ENCODE measurements at regions not wholly inside any gene's neighbourhood (a gene's known extent, or its start where the extent isn't known, plus 50 kb on each side); places are given as distances from the start of the nearest gene placed in this dataset.

- no peak for DNase-seq
- Mint-ChIP-seq H3K36me3 (ENCODE audit: low read depth) (peaks cover 69% of the 10 kb centered on the region), H3K27me3 (no peaks in the 10 kb centered on the region), H3K4me3 (no peak overlapping the region), H3K9me3 (peaks cover 33% of the 10 kb centered on the region), H3K27ac (no peak overlapping the region), H3K4me1 (ENCODE audit: low read depth) (peaks cover 4% of the 10 kb centered on the region)
Measured at GRCh38 chr10:28135258-28135657, 136.4 kb upstream of the ODAD2 start.

GRCh38 chr10:28130267-28130666 is 131.4 kb upstream of the ODAD2 start:
- no peaks in the 10 kb centered on the region for H3K27me3 Mint-ChIP-seq
- DNase-seq: no peak
- H3K36me3 Mint-ChIP-seq (ENCODE audit: low read depth): peaks cover 62% of the 10 kb centered on the region
- H3K27ac Mint-ChIP-seq: no peak overlapping the region
- peaks cover 3% of the 10 kb centered on the region for H3K4me1 Mint-ChIP-seq (ENCODE audit: low read depth)
- H3K9me3 Mint-ChIP-seq: peaks cover 3% of the 10 kb centered on the region
- no peak overlapping the region for H3K4me3 Mint-ChIP-seq

DNA sequence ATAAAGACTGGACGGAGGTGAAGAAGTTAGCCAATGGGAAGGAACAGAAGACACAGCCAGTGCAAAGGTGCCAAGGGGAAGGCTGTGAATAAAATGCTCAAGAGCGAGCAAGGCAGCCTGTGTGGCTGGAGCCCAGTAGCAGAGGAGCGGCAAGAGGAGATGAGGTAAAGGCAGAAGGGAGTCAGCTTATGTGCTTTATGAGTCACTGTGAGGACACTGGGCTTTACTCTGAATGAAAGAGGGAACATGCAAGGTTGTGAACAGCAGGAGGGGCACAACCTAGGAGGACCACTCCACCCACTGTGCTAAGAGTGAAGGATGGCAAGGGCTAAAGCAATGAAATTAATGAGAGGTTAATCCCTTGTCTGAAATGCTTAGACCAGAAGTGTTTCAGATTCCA is 129.0 kb upstream of the ODAD2 start:
- Mint-ChIP-seq H3K27ac (no peak overlapping the region), H3K9me3 (no peaks in the 10 kb centered on the region), H3K4me1 (ENCODE audit: low read depth) (peaks cover 4% of the 10 kb centered on the region), H3K27me3 (no peaks in the 10 kb centered on the region), H3K36me3 (ENCODE audit: low read depth) (peaks cover 62% of the 10 kb centered on the region), H3K4me3 (no peak overlapping the region)
- DNase-seq: no peak

DNA sequence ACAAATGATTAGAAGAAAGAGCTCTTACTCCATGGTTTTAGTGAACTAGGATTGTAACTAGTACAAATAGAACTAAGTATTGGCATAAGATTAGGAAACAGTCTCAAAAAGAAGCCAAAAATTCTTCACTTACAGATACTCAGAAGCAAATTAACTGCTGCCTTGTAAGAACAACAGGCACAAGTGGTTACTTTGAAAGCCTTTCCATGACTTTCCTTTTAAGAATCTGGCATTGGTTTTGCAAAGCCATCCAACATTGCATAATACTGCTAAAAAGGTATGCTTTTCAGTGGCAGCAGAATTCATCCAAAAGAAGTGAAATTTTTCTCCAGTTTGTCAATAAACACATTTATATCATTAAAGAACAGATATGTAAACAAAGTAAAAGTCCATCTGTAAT is 126.8 kb upstream of the ODAD2 start:
- Mint-ChIP-seq H3K36me3 (ENCODE audit: low read depth) (peaks cover 65% of the 10 kb centered on the region), H3K4me3 (no peak overlapping the region), H3K9me3 (no peaks in the 10 kb centered on the region), H3K27ac (no peak overlapping the region), H3K4me1 (ENCODE audit: low read depth) (peaks cover 4% of the 10 kb centered on the region), H3K27me3 (no peaks in the 10 kb centered on the region)
- no peak for DNase-seq

GRCh38 chr10:28120795-28121194 is 121.9 kb upstream of the ODAD2 start:
- DNase-seq: no peak
- peak overlapping the region; percentile 52 for H3K27ac Mint-ChIP-seq
- peaks cover 59% of the 10 kb centered on the region for H3K36me3 Mint-ChIP-seq (ENCODE audit: low read depth)
- no peaks in the 10 kb centered on the region for H3K27me3 Mint-ChIP-seq
- H3K4me1 Mint-ChIP-seq (ENCODE audit: low read depth): peaks cover 20% of the 10 kb centered on the region
- H3K9me3 Mint-ChIP-seq: no peaks in the 10 kb centered on the region
- no peak overlapping the region for H3K4me3 Mint-ChIP-seq

- Mint-ChIP-seq H3K27me3 (no peaks in the 10 kb centered on the region), H3K9me3 (no peaks in the 10 kb centered on the region), H3K4me3 (no peak overlapping the region), H3K27ac (no peak overlapping the region), H3K36me3 (ENCODE audit: low read depth) (peaks cover 58% of the 10 kb centered on the region), H3K4me1 (ENCODE audit: low read depth) (peaks cover 20% of the 10 kb centered on the region)
- no peak for DNase-seq
Measured at GRCh38 chr10:28120043-28120749, 121.3 kb upstream of the ODAD2 start.

- no peaks in the 10 kb centered on the region for H3K27me3 Mint-ChIP-seq
- peaks cover 60% of the 10 kb centered on the region for H3K36me3 Mint-ChIP-seq (ENCODE audit: low read depth)
- H3K27ac Mint-ChIP-seq: peak overlapping the region; percentile 32
- H3K4me1 Mint-ChIP-seq (ENCODE audit: low read depth): peaks cover 19% of the 10 kb centered on the region
- no peaks in the 10 kb centered on the region for H3K9me3 Mint-ChIP-seq
- DNase-seq: no peak
- no peak overlapping the region for H3K4me3 Mint-ChIP-seq
Measured at GRCh38 chr10:28118985-28119628, 120.2 kb upstream of the ODAD2 start.

- Mint-ChIP-seq H3K27me3 (no peaks in the 10 kb centered on the region), H3K4me3 (no peak overlapping the region), H3K27ac (no peak overlapping the region), H3K36me3 (ENCODE audit: low read depth) (peaks cover 24% of the 10 kb centered on the region), H3K4me1 (ENCODE audit: low read depth) (no peaks in the 10 kb centered on the region), H3K9me3 (no peaks in the 10 kb centered on the region)
- no peak for DNase-seq
Measured at GRCh38 chr10:28113202-28113601, 114.3 kb upstream of the ODAD2 start.

DNA sequence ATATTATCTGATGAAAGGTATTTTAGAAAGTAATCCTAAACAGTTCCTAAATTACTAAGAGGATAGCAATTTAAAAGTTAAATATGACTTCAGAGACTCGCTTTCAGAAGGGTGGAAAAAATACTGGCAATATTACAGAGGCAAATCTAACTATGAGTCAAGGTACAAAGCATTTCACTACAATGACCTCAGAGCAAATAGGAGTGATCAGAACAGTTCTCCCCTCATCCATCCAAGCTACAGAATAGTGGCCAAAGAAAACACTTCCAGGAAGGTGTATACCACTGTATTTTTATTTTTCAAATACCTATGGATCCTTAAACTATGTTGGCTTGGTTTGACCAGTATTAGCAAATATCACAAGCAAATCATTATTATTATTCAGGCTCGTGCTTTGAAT is 112.8 kb upstream of the ODAD2 start:
- no peak for DNase-seq
- no peak overlapping the region for H3K27ac Mint-ChIP-seq
- peaks cover 27% of the 10 kb centered on the region for H3K36me3 Mint-ChIP-seq (ENCODE audit: low read depth)
- H3K9me3 Mint-ChIP-seq: no peaks in the 10 kb centered on the region
- H3K27me3 Mint-ChIP-seq: no peaks in the 10 kb centered on the region
- H3K4me3 Mint-ChIP-seq: no peak overlapping the region
- no peaks in the 10 kb centered on the region for H3K4me1 Mint-ChIP-seq (ENCODE audit: low read depth)

DNA sequence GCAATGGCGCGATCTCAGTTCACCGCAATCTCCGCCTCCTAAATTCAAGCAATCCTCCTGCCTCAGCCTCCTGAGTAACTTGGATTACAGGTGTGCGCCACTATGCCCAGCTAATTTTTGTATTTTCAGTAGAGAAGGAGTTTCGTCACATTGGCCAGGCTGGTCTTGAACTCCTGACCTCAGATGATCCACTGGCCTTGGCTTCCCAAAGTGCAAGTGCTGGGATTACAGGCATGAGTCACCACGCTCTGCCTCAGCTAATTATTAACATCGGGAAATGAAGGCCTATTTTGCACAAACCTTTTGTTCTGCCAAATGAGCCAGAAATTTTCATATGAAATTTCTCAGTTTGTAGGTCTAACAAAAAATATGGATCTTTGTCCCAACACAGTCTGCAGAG is 106.7 kb upstream of the ODAD2 start:
- Mint-ChIP-seq H3K36me3 (ENCODE audit: low read depth) (peaks cover 9% of the 10 kb centered on the region), H3K27me3 (no peaks in the 10 kb centered on the region), H3K4me1 (ENCODE audit: low read depth) (no peaks in the 10 kb centered on the region), H3K9me3 (no peaks in the 10 kb centered on the region), H3K4me3 (no peak overlapping the region), H3K27ac (no peak overlapping the region)
- DNase-seq: no peak

DNA sequence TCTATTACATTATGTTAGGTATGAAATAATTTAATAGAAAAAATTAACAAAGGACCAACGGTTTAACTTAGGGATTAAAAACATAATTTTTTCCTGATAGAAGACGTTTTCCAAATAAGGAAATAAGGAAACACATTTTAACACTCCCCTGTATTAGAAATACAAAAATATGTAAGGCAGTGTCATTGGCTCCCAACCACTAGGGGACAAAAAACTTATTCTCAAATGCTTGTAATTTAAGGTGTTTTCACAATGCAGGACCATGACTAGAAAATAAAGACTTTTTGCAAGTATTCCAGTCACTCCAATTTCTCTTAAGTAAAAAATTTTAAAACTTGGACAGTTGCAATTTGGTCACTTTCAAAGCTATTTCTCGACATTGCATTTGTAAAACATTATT is 98.8 kb upstream of the ODAD2 start:
- DNase-seq: no peak
- Mint-ChIP-seq H3K4me3 (no peak overlapping the region), H3K36me3 (ENCODE audit: low read depth) (no peaks in the 10 kb centered on the region), H3K9me3 (no peaks in the 10 kb centered on the region), H3K27me3 (no peaks in the 10 kb centered on the region), H3K27ac (no peak overlapping the region), H3K4me1 (ENCODE audit: low read depth) (no peaks in the 10 kb centered on the region)

GRCh38 chr10:28095791-28096378 is 97.0 kb upstream of the ODAD2 start:
- Mint-ChIP-seq H3K27me3 (no peaks in the 10 kb centered on the region), H3K4me3 (no peak overlapping the region), H3K9me3 (no peaks in the 10 kb centered on the region), H3K36me3 (ENCODE audit: low read depth) (no peaks in the 10 kb centered on the region), H3K4me1 (ENCODE audit: low read depth) (peaks cover 3% of the 10 kb centered on the region), H3K27ac (no peak overlapping the region)
- DNase-seq: no peak

DNA sequence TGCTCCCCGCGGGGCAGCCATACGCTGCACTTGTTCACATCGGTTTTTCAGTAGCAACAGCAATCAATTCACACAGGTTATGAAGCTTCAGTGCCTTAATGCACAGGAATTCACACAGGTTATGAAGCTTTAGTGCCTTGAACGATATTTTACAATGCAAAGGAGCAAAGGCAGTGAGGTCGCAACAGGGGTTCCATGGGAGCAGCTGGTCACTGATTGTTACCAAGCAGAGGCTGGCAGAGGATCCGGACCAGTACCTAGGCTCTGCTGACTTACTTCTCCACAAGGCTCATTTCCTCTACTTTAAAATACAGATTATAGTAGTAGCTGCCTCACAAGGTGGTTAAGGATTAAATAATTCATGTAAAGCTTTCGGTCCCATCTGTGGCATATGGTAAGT is 95.2 kb upstream of the ODAD2 start:
- no peak overlapping the region for H3K4me3 Mint-ChIP-seq
- DNase-seq: no peak
- peaks cover 12% of the 10 kb centered on the region for H3K4me1 Mint-ChIP-seq (ENCODE audit: low read depth)
- no peaks in the 10 kb centered on the region for H3K9me3 Mint-ChIP-seq
- no peak overlapping the region for H3K27ac Mint-ChIP-seq
- no peaks in the 10 kb centered on the region for H3K27me3 Mint-ChIP-seq
- H3K36me3 Mint-ChIP-seq (ENCODE audit: low read depth): peaks cover 8% of the 10 kb centered on the region

DNA sequence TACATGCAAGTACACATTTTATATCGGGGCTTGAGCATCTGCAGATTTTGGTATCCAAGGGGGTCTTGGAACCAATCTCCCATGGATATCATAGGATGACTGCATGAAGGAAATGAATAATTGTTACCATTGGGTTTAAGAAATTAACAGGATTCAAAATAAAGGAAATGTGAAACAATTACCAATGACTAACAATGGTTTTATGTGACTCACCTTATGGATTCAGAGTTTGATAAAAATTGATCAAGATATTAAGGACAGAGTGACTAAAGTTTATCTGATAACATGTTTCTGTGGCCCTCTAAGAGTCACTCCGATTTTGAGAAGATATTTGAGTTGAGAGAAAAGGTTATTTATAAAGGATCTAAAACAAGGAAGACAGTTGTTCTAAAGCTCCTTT is 93.0 kb upstream of the ODAD2 start:
- Mint-ChIP-seq H3K4me3 (no peak overlapping the region), H3K27ac (no peak overlapping the region), H3K27me3 (no peaks in the 10 kb centered on the region), H3K4me1 (ENCODE audit: low read depth) (peaks cover 25% of the 10 kb centered on the region), H3K36me3 (ENCODE audit: low read depth) (peaks cover 30% of the 10 kb centered on the region), H3K9me3 (peaks cover 5% of the 10 kb centered on the region)
- no peak for DNase-seq

GRCh38 chr10:28090506-28090905 is 91.6 kb upstream of the ODAD2 start:
- Mint-ChIP-seq H3K4me3 (no peak overlapping the region), H3K36me3 (ENCODE audit: low read depth) (peaks cover 44% of the 10 kb centered on the region), H3K4me1 (ENCODE audit: low read depth) (peaks cover 25% of the 10 kb centered on the region), H3K27me3 (no peaks in the 10 kb centered on the region), H3K27ac (no peak overlapping the region), H3K9me3 (peaks cover 6% of the 10 kb centered on the region)
- DNase-seq: no peak

Data from activated T-cell treated with anti-CD3 and anti-CD28 coated beads, Interleukin-2, amount 50 U/mL, for 24 hours (primary cell).